H9 (cell line): ENCODE measurements at regions not wholly inside any gene's neighbourhood (a gene's known extent, or its start where the extent isn't known, plus 50 kb on each side); places are given as distances from the start of the nearest gene placed in this dataset.

Experiments used
- DNase-seq: peaks from one replicate; pipeline ENCODE4 v3.0.0-alpha.2; 2017
- H2AFZ ChIP-seq: one replicate; pipeline ENCODE4 v1.6.1; 2013; ENCODE audit warnings: mild to moderate bottlenecking, low read length, control low read depth, moderate library complexity
- H2AK5ac ChIP-seq: 2 replicates; pipeline ENCODE4 v1.6.1; 2013; ENCODE audit warnings: low read length, control low read depth, mixed read lengths; ENCODE audit not compliant: insufficient read length
- H2BK120ac ChIP-seq: one replicate; pipeline ENCODE4 v1.6.1; 2013; ENCODE audit warnings: low read depth, mild to moderate bottlenecking, low read length, control low read depth, inconsistent platforms; ENCODE audit not compliant: poor library complexity, severe bottlenecking
- H2BK12ac ChIP-seq: 2 replicates; pipeline ENCODE4 v1.6.1; 2013; ENCODE audit warnings: low read length, control low read depth, mixed read lengths, low read depth; ENCODE audit not compliant: insufficient read length
- H2BK15ac ChIP-seq: 2 replicates; pipeline ENCODE4 v1.6.1; 2013; ENCODE audit warnings: low read depth, low read length, control low read depth
- H2BK20ac ChIP-seq: one replicate; pipeline ENCODE4 v1.6.1; 2013; ENCODE audit warnings: low read depth, mild to moderate bottlenecking, low read length, control low read depth, inconsistent platforms; ENCODE audit not compliant: poor library complexity, severe bottlenecking
- H2BK5ac ChIP-seq: 2 replicates; pipeline ENCODE4 v1.6.1; 2013; ENCODE audit warnings: low read length, control low read depth, mixed read lengths; ENCODE audit not compliant: insufficient read length
- H3K14ac ChIP-seq: 2 replicates; pipeline ENCODE4 v1.6.1; 2013; ENCODE audit warnings: low read length, control low read depth; ENCODE audit not compliant: insufficient read depth
- H3K18ac ChIP-seq: 2 replicates; pipeline ENCODE4 v1.6.1; 2013; ENCODE audit warnings: low read depth, mild to moderate bottlenecking, mixed read lengths, low read length, control low read depth; ENCODE audit not compliant: insufficient read length
- H3K23ac ChIP-seq: 2 replicates; pipeline ENCODE4 v1.6.1; 2013; ENCODE audit warnings: low read length, control low read depth, mixed read lengths, low read depth; ENCODE audit not compliant: insufficient read length
- H3K23me2 ChIP-seq: 2 replicates; pipeline ENCODE4 v1.6.1; 2013; ENCODE audit warnings: low read depth, mild to moderate bottlenecking, mixed read lengths, low read length, control low read depth; ENCODE audit not compliant: insufficient read length, poor library complexity, severe bottlenecking
- H3K27ac ChIP-seq: 2 replicates; pipeline ENCODE4 v1.5.1; 2013; ENCODE audit warnings: low read length, control low read depth, mixed read lengths, low read depth; ENCODE audit not compliant: insufficient read length
- H3K27me3 ChIP-seq: 2 replicates; pipeline ENCODE4 v1.6.1; 2013; ENCODE audit warnings: low read length, control low read depth, inconsistent platforms; ENCODE audit not compliant: insufficient read depth
- H3K4ac ChIP-seq: 2 replicates; pipeline ENCODE4 v1.6.1; 2013; ENCODE audit warnings: low read depth, mild to moderate bottlenecking, control low read depth, inconsistent platforms, low read length, moderate library complexity
- H3K4me1 ChIP-seq: 2 replicates; pipeline ENCODE4 v1.6.1; 2013; ENCODE audit warnings: low read length, control low read depth, inconsistent platforms; ENCODE audit not compliant: insufficient read depth
- H3K4me2 ChIP-seq: 2 replicates; pipeline ENCODE4 v1.6.1; 2013; ENCODE audit warnings: low read length, control low read depth, mixed read lengths; ENCODE audit not compliant: insufficient read length, insufficient read depth
- H3K56ac ChIP-seq: 2 replicates; pipeline ENCODE4 v1.6.1; 2013; ENCODE audit warnings: low read depth, mild to moderate bottlenecking, mixed read lengths, low read length, control low read depth; ENCODE audit not compliant: insufficient read length
- H3K79me1 ChIP-seq: 2 replicates; pipeline ENCODE4 v1.6.1; 2013; ENCODE audit warnings: low read depth, mild to moderate bottlenecking, moderate library complexity, low read length, control low read depth, inconsistent platforms; ENCODE audit not compliant: insufficient read depth, poor library complexity, severe bottlenecking
- H3K79me2 ChIP-seq: 2 replicates; pipeline ENCODE4 v1.6.1; 2013; ENCODE audit warnings: low read length, control low read depth, inconsistent platforms; ENCODE audit not compliant: insufficient read depth
- H3K9ac ChIP-seq: 2 replicates; pipeline ENCODE4 v1.6.1; 2013; ENCODE audit warnings: low read length, control low read depth, mixed read lengths; ENCODE audit not compliant: insufficient read length; ENCODE audit errors: extremely low read depth
- H3K9me3 ChIP-seq: one replicate; pipeline ENCODE4 v1.6.1; 2013; ENCODE audit warnings: low read depth, low read length, inconsistent platforms; ENCODE audit not compliant: control insufficient read depth
- H3T11ph ChIP-seq: one replicate; pipeline ENCODE4 v1.6.1; 2013; ENCODE audit warnings: mild to moderate bottlenecking, low read length, control low read depth, inconsistent platforms
- H4K20me1 ChIP-seq: one replicate; pipeline ENCODE4 v1.6.1; 2013; ENCODE audit not compliant: control insufficient read depth, insufficient read length, insufficient read depth
- H4K5ac ChIP-seq: 2 replicates; pipeline ENCODE4 v1.6.1; 2013; ENCODE audit warnings: low read depth, mild to moderate bottlenecking, mixed read lengths, low read length, control low read depth; ENCODE audit not compliant: insufficient read length
- H4K8ac ChIP-seq: replicated peaks from 2 replicates; pipeline ENCODE4 v1.6.1; 2013; ENCODE audit warnings: low read length, control low read depth, mixed read lengths, low read depth; ENCODE audit not compliant: insufficient read length
- H4K91ac ChIP-seq: 2 replicates; pipeline ENCODE4 v1.6.1; 2013; ENCODE audit warnings: low read depth, mild to moderate bottlenecking, moderate library complexity, mixed read lengths, low read length, control low read depth; ENCODE audit not compliant: insufficient read length
- H3K27ac Mint-ChIP-seq, 3 experiments: 2 replicates in 2 of 3; 3 replicates in 1 of 3; pipeline ENCODE4 v1.8.0; 2020 to 2021; ENCODE audit warnings: mixed read lengths in 3 of 3, mild to moderate bottlenecking in 1 of 3, moderate library complexity in 1 of 3
- H3K27me3 Mint-ChIP-seq: 2 replicates; pipeline ENCODE4 v1.8.0; 2021; ENCODE audit warnings: low read depth, mild to moderate bottlenecking, moderate library complexity, mixed read lengths
- H3K36me3 Mint-ChIP-seq, 3 experiments: 2 replicates in 2 of 3; 3 replicates in 1 of 3; pipeline ENCODE4 v1.8.0; 2020 to 2021; ENCODE audit warnings: low read depth in 3 of 3, mixed read lengths in 3 of 3; ENCODE audit not compliant: insufficient read depth in 1 of 3
- H3K4me1 Mint-ChIP-seq, 2 experiments: 2 replicates each; pipeline ENCODE4 v1.8.0; 2020; ENCODE audit warnings: mixed read lengths in 2 of 2
- H3K4me3 Mint-ChIP-seq, 2 experiments: 2 replicates in 1 of 2; 3 replicates in 1 of 2; pipeline ENCODE4 v1.8.0; 2020 to 2021; ENCODE audit warnings: mild to moderate bottlenecking in 2 of 2, mixed read lengths in 2 of 2, moderate library complexity in 1 of 2
- H3K9me3 Mint-ChIP-seq, 2 experiments: 2 replicates in 1 of 2; 3 replicates in 1 of 2; pipeline ENCODE4 v1.8.0; 2020; ENCODE audit warnings: mild to moderate bottlenecking in 2 of 2, mixed read lengths in 2 of 2, moderate library complexity in 1 of 2
- WGBS: extraction: QIAGEN DNeasy Blood & Tissue Kit; methylation state at CpG from one replicate; pipeline ENCODE4 v1.1.7; 2013; ENCODE audit warnings: missing lambda C conversion rate, low lambda C conversion rate, mixed read lengths; ENCODE audit not compliant: insufficient read length; ENCODE audit errors: extremely low coverage; 5-methylcytosine and 5-hydroxymethylcytosine counted together
- TF ChIP-seq, protein P1 (sequence below): fragments of 200-600 bp; sonication (generic); conservative IDR thresholded peaks from 3 replicates; pipeline ENCODE4 v1.8.0; 2021; ENCODE audit warnings: antibody characterized with exemption, mild to moderate bottlenecking

DNA sequence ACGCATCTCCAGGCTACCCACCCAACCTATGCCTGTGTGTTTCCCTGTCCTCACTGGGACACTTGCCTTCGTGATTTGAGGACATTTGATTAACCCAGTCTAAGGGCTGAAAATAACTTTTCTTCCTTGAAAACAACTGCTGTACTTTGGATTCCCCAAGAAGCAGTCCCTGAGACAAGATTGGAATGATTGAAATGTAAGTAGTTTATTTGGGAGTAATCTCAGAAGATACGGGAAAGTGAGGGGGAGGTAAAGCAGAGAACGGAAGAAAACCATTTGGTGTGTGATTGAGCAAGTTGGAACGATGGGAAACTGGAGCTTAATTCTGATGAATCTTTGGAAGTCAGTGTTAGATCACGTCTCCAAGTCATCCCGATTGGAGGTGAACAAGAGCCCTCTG lies 143.8 kb upstream of the LMCD1 start:
- Histone ChIP-seq H3K9me3 (no peaks in the 10 kb centered on the region), H3K56ac (no peak overlapping the region), H3K79me2 (no peaks in the 10 kb centered on the region; the same call in 1 of the 2 replicates), H2BK12ac (peak overlapping the region; percentile 30), H3K27ac (no peak overlapping the region), H3K14ac (peak overlapping the region; percentile 50; the same call in 1 of the 2 replicates), H3T11ph (no peak overlapping the region), H2BK20ac (no peak overlapping the region), H2BK15ac (no peak overlapping the region), H2BK5ac (no peak overlapping the region), H3K4me1 (no peaks in the 10 kb centered on the region), H3K27me3 (no peaks in the 10 kb centered on the region), H4K8ac (no peak overlapping the region), H4K5ac (no peak overlapping the region), H3K23me2 (no peaks in the 10 kb centered on the region), H2AFZ (no peak overlapping the region), H4K91ac (no peak overlapping the region), H4K20me1 (no peaks in the 10 kb centered on the region), H2BK120ac (no peak overlapping the region), H3K18ac (no peak overlapping the region), H3K4me2 (no peak overlapping the region), H3K9ac (no peak overlapping the region), H3K23ac (no peak overlapping the region), H3K79me1 (no peaks in the 10 kb centered on the region), H3K4ac (no peak overlapping the region), H2AK5ac (no peak overlapping the region)
- Mint-ChIP-seq H3K4me3 (no peak overlapping the region), H3K4me1 (peaks cover 5 to 7% of the 10 kb centered on the region in 2 experiments), H3K27me3 (peaks cover 1% of the 10 kb centered on the region; the same call in 1 of the 2 replicates), H3K36me3 (no peaks in the 10 kb centered on the region; a peak in 1 of 7 replicates), H3K27ac (no peak overlapping the region), H3K9me3 (no peaks in the 10 kb centered on the region)
- TF ChIP-seq, protein P1, sequence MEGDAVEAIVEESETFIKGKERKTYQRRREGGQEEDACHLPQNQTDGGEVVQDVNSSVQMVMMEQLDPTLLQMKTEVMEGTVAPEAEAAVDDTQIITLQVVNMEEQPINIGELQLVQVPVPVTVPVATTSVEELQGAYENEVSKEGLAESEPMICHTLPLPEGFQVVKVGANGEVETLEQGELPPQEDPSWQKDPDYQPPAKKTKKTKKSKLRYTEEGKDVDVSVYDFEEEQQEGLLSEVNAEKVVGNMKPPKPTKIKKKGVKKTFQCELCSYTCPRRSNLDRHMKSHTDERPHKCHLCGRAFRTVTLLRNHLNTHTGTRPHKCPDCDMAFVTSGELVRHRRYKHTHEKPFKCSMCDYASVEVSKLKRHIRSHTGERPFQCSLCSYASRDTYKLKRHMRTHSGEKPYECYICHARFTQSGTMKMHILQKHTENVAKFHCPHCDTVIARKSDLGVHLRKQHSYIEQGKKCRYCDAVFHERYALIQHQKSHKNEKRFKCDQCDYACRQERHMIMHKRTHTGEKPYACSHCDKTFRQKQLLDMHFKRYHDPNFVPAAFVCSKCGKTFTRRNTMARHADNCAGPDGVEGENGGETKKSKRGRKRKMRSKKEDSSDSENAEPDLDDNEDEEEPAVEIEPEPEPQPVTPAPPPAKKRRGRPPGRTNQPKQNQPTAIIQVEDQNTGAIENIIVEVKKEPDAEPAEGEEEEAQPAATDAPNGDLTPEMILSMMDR, result no peak
- no CpG with 5 or more reads among the region's 7 CpGs for WGBS
- no peak for DNase-seq
